Activated T-cell treated with anti-CD3 and anti-CD28 coated beads, Interleukin-2, amount 50 U/mL, for 4 hours (primary cell): ENCODE measurements at regions not wholly inside any gene's neighbourhood (a gene's known extent, or its start where the extent isn't known, plus 50 kb on each side); places are given as distances from the start of the nearest gene placed in this dataset.
A peak's percentile ranks its signal among the peaks of the same experiment; 100 is the strongest.
"Not testable (repeated sequence)": the region's sequence is repeated elsewhere in the genome, so short reads cannot be mapped to it uniquely, and the experiment has no call there.

Source experiments
- ATAC-seq, 2 donors: fragments of 200-7000 bp; cut with Tn5 transposase; one replicate each; pipeline ENCODE4 v1.10.0; 2021
- DNase-seq: peaks from one replicate; pipeline ENCODE4 v3.0.0-alpha.2; 2020
- H3K27me3 Mint-ChIP-seq: one replicate; pipeline ENCODE4 v1.8.0; 2021; ENCODE audit warnings: low read depth, mixed read lengths
- H3K36me3 Mint-ChIP-seq: one replicate; pipeline ENCODE4 v1.8.0; 2022; ENCODE audit warnings: mixed read lengths; ENCODE audit not compliant: insufficient read depth
- H3K4me1 Mint-ChIP-seq: one replicate; pipeline ENCODE4 v1.8.0; 2021; ENCODE audit warnings: low read depth, mixed read lengths
- H3K4me3 Mint-ChIP-seq: one replicate; pipeline ENCODE4 v1.8.0; 2021; ENCODE audit warnings: mild to moderate bottlenecking, moderate library complexity, mixed read lengths
- H3K9me3 Mint-ChIP-seq: one replicate; pipeline ENCODE4 v1.8.0; 2021; ENCODE audit warnings: mixed read lengths

- H3K27me3 Mint-ChIP-seq = peaks cover 13% of the 10 kb centered on the region
- no peak for ATAC-seq
- peaks cover 2% of the 10 kb centered on the region for H3K36me3 Mint-ChIP-seq
- DNase-seq = no peak
- H3K4me3 Mint-ChIP-seq = no peak overlapping the region
- no peaks in the 10 kb centered on the region for H3K9me3 Mint-ChIP-seq
- peaks cover 3% of the 10 kb centered on the region for H3K4me1 Mint-ChIP-seq
Measured at GRCh38 chr22:25492841-25493734, 71.4 kb upstream of the GRK3 start.

GRCh38 chr22:25493794-25494193, 70.7 kb upstream of the GRK3 start:
- Mint-ChIP-seq H3K27me3 (peaks cover 13% of the 10 kb centered on the region), H3K36me3 (peaks cover 2% of the 10 kb centered on the region)

GRCh38 chr22:25494774-25495173, 69.7 kb upstream of the GRK3 start:
- Mint-ChIP-seq H3K27me3 (peaks cover 13% of the 10 kb centered on the region), H3K36me3 (peaks cover 2% of the 10 kb centered on the region), H3K9me3 (no peaks in the 10 kb centered on the region), H3K4me3 (no peak overlapping the region), H3K4me1 (peaks cover 2% of the 10 kb centered on the region)
- DNase-seq = no peak
- peak in 1 of 2 donors; percentile 46 for ATAC-seq

More at GRCh38 chr22:25493794-25494193, 70.7 kb upstream of the GRK3 start:
- Mint-ChIP-seq H3K4me3 (no peak overlapping the region), H3K9me3 (no peaks in the 10 kb centered on the region), H3K4me1 (peaks cover 2% of the 10 kb centered on the region)
- DNase-seq = no peak
- no peak for ATAC-seq

- Mint-ChIP-seq H3K36me3 (peaks cover 2% of the 10 kb centered on the region), H3K4me3 (no peak overlapping the region), H3K9me3 (no peaks in the 10 kb centered on the region), H3K27me3 (peaks cover 13% of the 10 kb centered on the region), H3K4me1 (peaks cover 2% of the 10 kb centered on the region)
- DNase-seq (no peak), ATAC-seq (no peak)
Measured at GRCh38 chr22:25495285-25495684, 69.2 kb upstream of the GRK3 start.

- Mint-ChIP-seq H3K4me1 (peaks cover 2% of the 10 kb centered on the region), H3K27me3 (peaks cover 13% of the 10 kb centered on the region), H3K36me3 (peaks cover 2% of the 10 kb centered on the region), H3K9me3 (no peaks in the 10 kb centered on the region), H3K4me3 (no peak overlapping the region)
- DNase-seq = no peak
- ATAC-seq = no peak
Measured at GRCh38 chr22:25496396-25497064, 67.9 kb upstream of the GRK3 start.

GRCh38 chr22:25497181-25497641, 67.3 kb upstream of the GRK3 start:
- H3K36me3 Mint-ChIP-seq = no peaks in the 10 kb centered on the region

GRCh38 chr22:25497716-25498115, 66.8 kb upstream of the GRK3 start:
- Mint-ChIP-seq H3K9me3 (no peaks in the 10 kb centered on the region), H3K4me3 (no peak overlapping the region), H3K27me3 (peaks cover 11% of the 10 kb centered on the region), H3K4me1 (peaks cover 2% of the 10 kb centered on the region), H3K36me3 (no peaks in the 10 kb centered on the region)
- DNase-seq (no peak), ATAC-seq (no peak)

More at GRCh38 chr22:25497181-25497641, 67.3 kb upstream of the GRK3 start:
- peaks cover 2% of the 10 kb centered on the region for H3K4me1 Mint-ChIP-seq
- H3K27me3 Mint-ChIP-seq = peaks cover 11% of the 10 kb centered on the region
- ATAC-seq (no peak), DNase-seq (no peak)
- H3K4me3 Mint-ChIP-seq = no peak overlapping the region
- no peaks in the 10 kb centered on the region for H3K9me3 Mint-ChIP-seq

- ATAC-seq, H3K4me3 Mint-ChIP-seq, DNase-seq, H3K9me3 Mint-ChIP-seq, H3K36me3 Mint-ChIP-seq, H3K27me3 Mint-ChIP-seq, H3K4me1 Mint-ChIP-seq: not testable (repeated sequence)
Measured at GRCh38 chr22:25500671-25501070, 63.8 kb upstream of the GRK3 start.

GRCh38 chr22:25504017-25504416, 60.5 kb upstream of the GRK3 start:
- H3K4me3 Mint-ChIP-seq, H3K36me3 Mint-ChIP-seq, H3K9me3 Mint-ChIP-seq, H3K4me1 Mint-ChIP-seq, H3K27me3 Mint-ChIP-seq, ATAC-seq, DNase-seq: not testable (repeated sequence)

GRCh38 chr22:25508161-25508560, 56.3 kb upstream of the GRK3 start:
- Mint-ChIP-seq H3K36me3 (peaks cover 8% of the 10 kb centered on the region), H3K4me3 (no peak overlapping the region), H3K9me3 (no peaks in the 10 kb centered on the region), H3K27me3 (no peaks in the 10 kb centered on the region), H3K4me1 (no peaks in the 10 kb centered on the region)
- DNase-seq = no peak
- ATAC-seq = no peak

- no peak for DNase-seq
- Mint-ChIP-seq H3K27me3 (no peaks in the 10 kb centered on the region), H3K4me1 (no peaks in the 10 kb centered on the region), H3K9me3 (no peaks in the 10 kb centered on the region), H3K36me3 (peaks cover 8% of the 10 kb centered on the region), H3K4me3 (no peak overlapping the region)
- no peak for ATAC-seq
Measured at GRCh38 chr22:25508761-25509321, 55.6 kb upstream of the GRK3 start.

- no peak for DNase-seq
- no peak for ATAC-seq
- no peaks in the 10 kb centered on the region for H3K4me1 Mint-ChIP-seq
- no peaks in the 10 kb centered on the region for H3K9me3 Mint-ChIP-seq
- peaks cover 8% of the 10 kb centered on the region for H3K36me3 Mint-ChIP-seq
- no peak overlapping the region for H3K4me3 Mint-ChIP-seq
- no peaks in the 10 kb centered on the region for H3K27me3 Mint-ChIP-seq
Measured at GRCh38 chr22:25509374-25509791, 55.1 kb upstream of the GRK3 start.

- Mint-ChIP-seq H3K4me1 (no peaks in the 10 kb centered on the region), H3K9me3 (no peaks in the 10 kb centered on the region)
- ATAC-seq = no peak
Measured at GRCh38 chr22:25510876-25511275, 53.6 kb upstream of the GRK3 start.

GRCh38 chr22:25511725-25512124, 52.8 kb upstream of the GRK3 start:
- ATAC-seq = no peak
- Mint-ChIP-seq H3K36me3 (peaks cover 8% of the 10 kb centered on the region), H3K27me3 (no peaks in the 10 kb centered on the region), H3K4me3 (no peak overlapping the region), H3K9me3 (no peaks in the 10 kb centered on the region), H3K4me1 (no peaks in the 10 kb centered on the region)
- DNase-seq = no peak

More at GRCh38 chr22:25510876-25511275, 53.6 kb upstream of the GRK3 start:
- Mint-ChIP-seq H3K27me3 (no peaks in the 10 kb centered on the region), H3K36me3 (peaks cover 8% of the 10 kb centered on the region), H3K4me3 (no peak overlapping the region)
- no peak for DNase-seq
